ENCODE measurements at regions not wholly inside any gene's neighbourhood (a gene's known extent, or its start where the extent isn't known, plus 50 kb on each side); places are given as distances from the start of the nearest gene placed in this dataset.

- no peak for DNase-seq (ENCODE audit: low read depth, low spot score)
- no peak overlapping the region for H3K4me3 ChIP-seq (ENCODE audit: insufficient read length, low read depth)
- no peak overlapping the region for H3K9ac ChIP-seq (ENCODE audit: insufficient read length, low read depth)
- no peaks in the 10 kb centered on the region for H3K36me3 ChIP-seq (ENCODE audit: insufficient read depth, insufficient read length, low read length)
- TF ChIP-seq SUZ12 (IDR thresholded peaks at IDR 0.05; ENCODE audit: extremely low read depth, insufficient read depth, insufficient read length), result no peak
- TF ChIP-seq ZNF274 (IDR thresholded peaks at IDR 0.05; ENCODE audit: low read depth, low read length), result no peak
- TF ChIP-seq YY1 (IDR thresholded peaks at IDR 0.05; ENCODE audit: insufficient read depth, insufficient read length), result no peak
- no peaks in the 10 kb centered on the region for H3K27me3 ChIP-seq (ENCODE audit: insufficient read depth, insufficient read length)
- H3K4me1 ChIP-seq (ENCODE audit: insufficient read depth, insufficient read length), result no peaks in the 10 kb centered on the region
- no peaks in the 10 kb centered on the region for H3K9me3 ChIP-seq (ENCODE audit: insufficient read depth, low read length)
These were observed 1713.5 kb upstream of the ACO1 start for GRCh38 chr9:30670805-30671562.

GRCh38 chr9:30673132-30673531 is 1711.3 kb upstream of the ACO1 start:
- Histone ChIP-seq H3K27me3 (ENCODE audit: insufficient read depth, insufficient read length) (no peaks in the 10 kb centered on the region), H3K9me3 (ENCODE audit: insufficient read depth, low read length) (no peaks in the 10 kb centered on the region), H3K4me3 (ENCODE audit: insufficient read length, low read depth) (no peak overlapping the region), H3K36me3 (ENCODE audit: insufficient read depth, insufficient read length, low read length) (no peaks in the 10 kb centered on the region), H3K9ac (ENCODE audit: insufficient read length, low read depth) (no peak overlapping the region), H3K4me1 (ENCODE audit: insufficient read depth, insufficient read length) (no peaks in the 10 kb centered on the region)
- DNase-seq (ENCODE audit: low read depth, low spot score), result no peak
- TF ChIP-seq SUZ12 (IDR thresholded peaks at IDR 0.05; ENCODE audit: extremely low read depth, insufficient read depth, insufficient read length), result no peak
- no peak for TF ChIP-seq YY1 (IDR thresholded peaks at IDR 0.05; ENCODE audit: insufficient read depth, insufficient read length)
- no peak for TF ChIP-seq ZNF274 (IDR thresholded peaks at IDR 0.05; ENCODE audit: low read depth, low read length)

GRCh38 chr9:30676651-30677050 is 1707.8 kb upstream of the ACO1 start:
- Histone ChIP-seq H3K4me1 (ENCODE audit: insufficient read depth, insufficient read length) (no peaks in the 10 kb centered on the region), H3K27me3 (ENCODE audit: insufficient read depth, insufficient read length) (no peaks in the 10 kb centered on the region), H3K36me3 (ENCODE audit: insufficient read depth, insufficient read length, low read length) (no peaks in the 10 kb centered on the region), H3K9ac (ENCODE audit: insufficient read length, low read depth) (no peak overlapping the region), H3K9me3 (ENCODE audit: insufficient read depth, low read length) (no peaks in the 10 kb centered on the region), H3K4me3 (ENCODE audit: insufficient read length, low read depth) (no peak overlapping the region)
- no peak for DNase-seq (ENCODE audit: low read depth, low spot score)
- no peak for TF ChIP-seq SUZ12 (IDR thresholded peaks at IDR 0.05; ENCODE audit: extremely low read depth, insufficient read depth, insufficient read length)
- TF ChIP-seq YY1 (IDR thresholded peaks at IDR 0.05; ENCODE audit: insufficient read depth, insufficient read length), result no peak
- no peak for TF ChIP-seq ZNF274 (IDR thresholded peaks at IDR 0.05; ENCODE audit: low read depth, low read length)

- TF ChIP-seq SUZ12 (IDR thresholded peaks at IDR 0.05; ENCODE audit: extremely low read depth, insufficient read depth, insufficient read length) (no peak), YY1 (IDR thresholded peaks at IDR 0.05; ENCODE audit: insufficient read depth, insufficient read length) (no peak), ZNF274 (IDR thresholded peaks at IDR 0.05; ENCODE audit: low read depth, low read length) (no peak)
These were observed 1707.2 kb upstream of the ACO1 start for GRCh38 chr9:30677221-30677620.

GRCh38 chr9:30688801-30689200 is 1695.6 kb upstream of the ACO1 start:
- TF ChIP-seq SUZ12 (IDR thresholded peaks at IDR 0.05; ENCODE audit: extremely low read depth, insufficient read depth, insufficient read length) (no peak), YY1 (IDR thresholded peaks at IDR 0.05; ENCODE audit: insufficient read depth, insufficient read length) (no peak), ZNF274 (IDR thresholded peaks at IDR 0.05; ENCODE audit: low read depth, low read length) (no peak)
- no peaks in the 10 kb centered on the region for H3K4me1 ChIP-seq (ENCODE audit: insufficient read depth, insufficient read length)

More at GRCh38 chr9:30677221-30677620, 1707.2 kb upstream of the ACO1 start:
- Histone ChIP-seq H3K36me3 (ENCODE audit: insufficient read depth, insufficient read length, low read length) (no peaks in the 10 kb centered on the region), H3K4me3 (ENCODE audit: insufficient read length, low read depth) (no peak overlapping the region), H3K27me3 (ENCODE audit: insufficient read depth, insufficient read length) (no peaks in the 10 kb centered on the region), H3K9ac (ENCODE audit: insufficient read length, low read depth) (no peak overlapping the region), H3K4me1 (ENCODE audit: insufficient read depth, insufficient read length) (no peaks in the 10 kb centered on the region), H3K9me3 (ENCODE audit: insufficient read depth, low read length) (no peaks in the 10 kb centered on the region)
- no peak for DNase-seq (ENCODE audit: low read depth, low spot score)

GRCh38 chr9:30697958-30698357 is 1686.5 kb upstream of the ACO1 start:
- Histone ChIP-seq H3K9ac (ENCODE audit: insufficient read length, low read depth) (no peak overlapping the region), H3K27me3 (ENCODE audit: insufficient read depth, insufficient read length) (no peaks in the 10 kb centered on the region), H3K36me3 (ENCODE audit: insufficient read depth, insufficient read length, low read length) (no peaks in the 10 kb centered on the region), H3K4me1 (ENCODE audit: insufficient read depth, insufficient read length) (no peaks in the 10 kb centered on the region), H3K9me3 (ENCODE audit: insufficient read depth, low read length) (no peaks in the 10 kb centered on the region), H3K4me3 (ENCODE audit: insufficient read length, low read depth) (no peak overlapping the region)
- DNase-seq (ENCODE audit: low read depth, low spot score), result no peak
- TF ChIP-seq SUZ12 (IDR thresholded peaks at IDR 0.05; ENCODE audit: extremely low read depth, insufficient read depth, insufficient read length) (no peak), ZNF274 (IDR thresholded peaks at IDR 0.05; ENCODE audit: low read depth, low read length) (no peak), YY1 (IDR thresholded peaks at IDR 0.05; ENCODE audit: insufficient read depth, insufficient read length) (no peak)

More at GRCh38 chr9:30688801-30689200, 1695.6 kb upstream of the ACO1 start:
- Histone ChIP-seq H3K9me3 (ENCODE audit: insufficient read depth, low read length) (no peaks in the 10 kb centered on the region), H3K36me3 (ENCODE audit: insufficient read depth, insufficient read length, low read length) (no peaks in the 10 kb centered on the region), H3K4me3 (ENCODE audit: insufficient read length, low read depth) (no peak overlapping the region), H3K27me3 (ENCODE audit: insufficient read depth, insufficient read length) (no peaks in the 10 kb centered on the region), H3K9ac (ENCODE audit: insufficient read length, low read depth) (no peak overlapping the region)
- no peak for DNase-seq (ENCODE audit: low read depth, low spot score)

- no peak overlapping the region for H3K9ac ChIP-seq (ENCODE audit: insufficient read length, low read depth)
- no peaks in the 10 kb centered on the region for H3K27me3 ChIP-seq (ENCODE audit: insufficient read depth, insufficient read length)
- H3K4me3 ChIP-seq (ENCODE audit: insufficient read length, low read depth), result no peak overlapping the region
- no peaks in the 10 kb centered on the region for H3K4me1 ChIP-seq (ENCODE audit: insufficient read depth, insufficient read length)
- no peaks in the 10 kb centered on the region for H3K36me3 ChIP-seq (ENCODE audit: insufficient read depth, insufficient read length, low read length)
- no peak for TF ChIP-seq YY1 (IDR thresholded peaks at IDR 0.05; ENCODE audit: insufficient read depth, insufficient read length)
- no peak for TF ChIP-seq SUZ12 (IDR thresholded peaks at IDR 0.05; ENCODE audit: extremely low read depth, insufficient read depth, insufficient read length)
- no peak for TF ChIP-seq ZNF274 (IDR thresholded peaks at IDR 0.05; ENCODE audit: low read depth, low read length)
- H3K9me3 ChIP-seq (ENCODE audit: insufficient read depth, low read length), result no peaks in the 10 kb centered on the region
- no peak for DNase-seq (ENCODE audit: low read depth, low spot score)
These were observed 1672.9 kb upstream of the ACO1 start for GRCh38 chr9:30711591-30711990.

All from NT2/D1 (cell line).